NB4 (cell line): ENCODE measurements at regions not wholly inside any gene's neighbourhood (a gene's known extent, or its start where the extent isn't known, plus 50 kb on each side); places are given as distances from the start of the nearest gene placed in this dataset.

Experiments used
- DNase-seq: peaks from one replicate; pipeline ENCODE4 v3.0.0; 2010; ENCODE audit warnings: low read depth
- H3K4me3 ChIP-seq: one replicate; pipeline ENCODE4 v1.5.1; 2011; ENCODE audit warnings: mild to moderate bottlenecking, low read depth, low read length, moderate library complexity
- MYC ChIP-seq: IDR thresholded peaks from 2 replicates; pipeline ENCODE4 v1.6.1; 2011; ENCODE audit warnings: low read depth, low read length
- POLR2A ChIP-seq: IDR thresholded peaks from 2 replicates; pipeline ENCODE4 v1.6.1; 2011; ENCODE audit warnings: mild to moderate bottlenecking; ENCODE audit not compliant: insufficient read length; ENCODE audit errors: extremely low read depth
- TF ChIP-seq, protein P1 (sequence below): IDR thresholded peaks from one replicate; pipeline ENCODE4 v1.5.1; 2012; ENCODE audit warnings: low read depth, low read length
- TF ChIP-seq, protein P2 (sequence below): IDR thresholded peaks from 2 replicates; pipeline ENCODE4 v1.6.1; 2011; ENCODE audit warnings: low read depth, low read length

DNA sequence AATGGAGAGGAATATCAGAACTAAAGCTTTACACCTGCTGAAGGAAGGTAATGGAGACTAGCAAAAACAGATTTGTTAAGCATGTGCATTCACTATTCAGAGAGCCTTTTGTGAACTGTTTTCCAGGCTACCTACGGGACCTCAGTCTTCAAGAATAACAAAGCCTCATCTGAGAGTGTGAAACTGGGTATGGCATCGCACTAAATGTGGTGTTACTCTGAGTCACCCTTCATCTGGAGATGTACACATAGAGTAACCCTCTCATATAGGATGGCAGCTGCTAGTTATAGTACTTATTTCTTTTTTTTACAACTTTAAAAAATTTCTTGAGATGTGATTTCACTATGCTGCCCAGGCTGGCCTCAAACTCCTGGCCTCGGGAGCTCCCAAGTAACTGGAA, 306.8 kb downstream of the ZNF608 start:
- TF ChIP-seq, protein P1, sequence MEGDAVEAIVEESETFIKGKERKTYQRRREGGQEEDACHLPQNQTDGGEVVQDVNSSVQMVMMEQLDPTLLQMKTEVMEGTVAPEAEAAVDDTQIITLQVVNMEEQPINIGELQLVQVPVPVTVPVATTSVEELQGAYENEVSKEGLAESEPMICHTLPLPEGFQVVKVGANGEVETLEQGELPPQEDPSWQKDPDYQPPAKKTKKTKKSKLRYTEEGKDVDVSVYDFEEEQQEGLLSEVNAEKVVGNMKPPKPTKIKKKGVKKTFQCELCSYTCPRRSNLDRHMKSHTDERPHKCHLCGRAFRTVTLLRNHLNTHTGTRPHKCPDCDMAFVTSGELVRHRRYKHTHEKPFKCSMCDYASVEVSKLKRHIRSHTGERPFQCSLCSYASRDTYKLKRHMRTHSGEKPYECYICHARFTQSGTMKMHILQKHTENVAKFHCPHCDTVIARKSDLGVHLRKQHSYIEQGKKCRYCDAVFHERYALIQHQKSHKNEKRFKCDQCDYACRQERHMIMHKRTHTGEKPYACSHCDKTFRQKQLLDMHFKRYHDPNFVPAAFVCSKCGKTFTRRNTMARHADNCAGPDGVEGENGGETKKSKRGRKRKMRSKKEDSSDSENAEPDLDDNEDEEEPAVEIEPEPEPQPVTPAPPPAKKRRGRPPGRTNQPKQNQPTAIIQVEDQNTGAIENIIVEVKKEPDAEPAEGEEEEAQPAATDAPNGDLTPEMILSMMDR, result no peak
- TF ChIP-seq MYC, result no peak
- no peak for TF ChIP-seq POLR2A
- TF ChIP-seq, protein P2, sequence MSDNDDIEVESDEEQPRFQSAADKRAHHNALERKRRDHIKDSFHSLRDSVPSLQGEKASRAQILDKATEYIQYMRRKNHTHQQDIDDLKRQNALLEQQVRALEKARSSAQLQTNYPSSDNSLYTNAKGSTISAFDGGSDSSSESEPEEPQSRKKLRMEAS, result no peak
- no peak overlapping the region for H3K4me3 ChIP-seq
- DNase-seq, result no peak

DNA sequence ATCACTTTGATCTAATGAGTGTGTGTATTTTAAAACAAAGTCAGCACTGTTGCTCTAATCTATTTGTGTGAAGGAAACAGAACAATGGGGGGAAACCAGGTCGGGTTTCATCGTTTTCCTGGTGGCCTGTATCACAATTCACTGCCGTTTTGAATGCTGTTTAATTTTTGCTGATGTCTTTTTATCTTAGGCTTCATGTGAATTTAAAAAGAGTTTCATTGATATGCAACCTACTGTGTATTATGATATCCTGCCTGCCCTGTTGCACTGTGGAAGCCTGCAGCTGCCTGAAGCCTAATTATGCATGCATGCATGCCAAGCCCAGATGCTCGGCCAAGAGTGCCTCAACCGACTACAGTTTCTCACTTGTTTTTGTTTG, 307.5 kb downstream of the ZNF608 start:
- TF ChIP-seq POLR2A (no peak), MYC (no peak)
- TF ChIP-seq, protein P2, result no peak
- TF ChIP-seq, protein P1, result no peak
- DNase-seq, result no peak
- H3K4me3 ChIP-seq, result no peak overlapping the region

DNA sequence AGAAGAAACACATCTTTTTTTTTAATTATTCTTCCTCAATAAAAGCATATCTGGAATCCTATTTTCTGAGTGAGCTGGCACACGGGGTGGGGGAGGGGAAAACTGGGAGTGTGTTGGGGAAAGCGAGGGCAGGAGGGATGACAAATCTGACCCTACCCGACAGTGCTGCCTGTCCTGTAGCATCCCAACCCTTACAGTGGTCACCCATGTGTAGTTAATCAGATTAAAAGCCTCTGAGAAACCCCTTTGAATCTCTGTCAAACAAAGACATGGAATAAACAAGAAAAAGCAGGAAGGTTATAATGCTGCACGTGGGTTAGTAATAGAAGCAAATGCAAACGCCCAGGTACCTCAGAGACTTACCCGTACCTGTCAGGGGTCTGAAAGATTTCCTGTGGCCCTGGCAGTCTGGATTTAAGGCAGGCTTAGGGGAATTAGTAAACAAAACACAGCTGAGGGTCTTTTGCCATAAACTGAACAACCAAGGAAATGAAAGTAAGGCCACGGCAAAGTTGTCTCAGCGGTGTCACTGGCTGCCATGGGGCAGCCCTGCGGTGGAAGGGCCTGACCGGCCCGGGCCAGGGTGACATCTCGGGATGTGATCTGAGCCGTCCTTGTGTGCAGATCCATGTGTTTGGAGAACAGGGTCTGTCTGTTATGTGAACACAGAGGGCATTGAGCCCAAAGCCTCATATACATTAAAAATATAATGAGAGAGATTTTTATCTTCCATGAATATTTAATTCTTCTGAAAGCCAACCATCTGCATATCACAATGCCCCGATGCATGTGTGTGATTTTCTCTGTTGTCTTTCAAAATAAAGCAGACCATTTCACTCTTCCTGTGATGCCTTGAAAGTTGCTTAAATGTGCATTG, 308.2 kb downstream of the ZNF608 start:
- no peak for DNase-seq
- no peak overlapping the region for H3K4me3 ChIP-seq
- TF ChIP-seq, protein P2, result no peak
- TF ChIP-seq, protein P1, result no peak
- TF ChIP-seq MYC (no peak), POLR2A (no peak)

DNA sequence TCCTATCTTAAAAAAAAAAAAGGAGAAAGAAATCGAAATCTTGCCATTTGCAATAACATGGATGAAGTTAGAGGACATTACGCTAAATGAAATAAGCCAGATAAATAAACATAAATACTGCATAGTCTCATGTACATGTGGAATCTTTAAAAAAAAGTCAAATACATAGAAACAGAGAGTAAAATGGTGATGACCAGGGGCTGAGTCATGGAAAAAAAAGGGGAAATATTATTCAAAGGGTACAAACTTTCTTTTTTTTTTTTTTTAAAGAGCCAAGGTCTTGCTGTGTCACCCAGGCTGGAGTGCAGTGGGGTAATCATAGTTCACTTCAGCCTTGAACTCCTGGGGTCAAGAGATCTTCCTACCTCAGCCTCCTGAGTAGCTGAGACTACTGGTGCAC, 310.1 kb downstream of the ZNF608 start:
- no peak for DNase-seq
- H3K4me3 ChIP-seq, result no peak overlapping the region
- no peak for TF ChIP-seq MYC
- TF ChIP-seq, protein P2, result no peak
- TF ChIP-seq, protein P1, result no peak
- TF ChIP-seq POLR2A, result no peak

DNA sequence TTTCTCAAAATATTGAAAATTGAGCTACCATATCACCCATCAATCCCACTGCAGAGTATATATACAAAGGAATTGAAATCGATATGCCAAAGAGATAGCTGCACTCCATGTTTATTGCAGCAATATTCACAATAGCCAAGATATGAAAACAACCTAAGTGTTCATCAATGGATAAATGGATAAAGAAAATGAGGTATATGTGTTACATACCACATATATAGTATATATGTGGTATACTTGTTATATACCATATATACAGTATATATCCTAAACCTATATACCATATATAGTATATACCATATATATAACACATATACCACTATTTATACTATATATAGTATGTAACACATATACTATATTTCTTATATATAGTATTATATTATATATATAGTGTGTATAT, 313.3 kb downstream of the ZNF608 start:
- DNase-seq, result no peak
- no peak overlapping the region for H3K4me3 ChIP-seq

More for the DNA sequence above, 313.3 kb downstream of the ZNF608 start:
- TF ChIP-seq, protein P1, result no peak
- no peak for TF ChIP-seq POLR2A
- TF ChIP-seq, protein P2, result no peak
- TF ChIP-seq MYC, result no peak
